Kidney tubule cell (primary cell): ENCODE measurements at regions not wholly inside any gene's neighbourhood (a gene's known extent, or its start where the extent isn't known, plus 50 kb on each side); places are given as distances from the start of the nearest gene placed in this dataset.
A peak's percentile ranks its signal among the peaks of the same experiment; 100 is the strongest.
"Not testable (repeated sequence)": the region's sequence is repeated elsewhere in the genome, so short reads cannot be mapped to it uniquely, and the experiment has no call there.

Experiments
- DNase-seq: peaks from one replicate; pipeline ENCODE4 v3.0.0-alpha.2; 2018; ENCODE audit warnings: low spot score

DNA sequence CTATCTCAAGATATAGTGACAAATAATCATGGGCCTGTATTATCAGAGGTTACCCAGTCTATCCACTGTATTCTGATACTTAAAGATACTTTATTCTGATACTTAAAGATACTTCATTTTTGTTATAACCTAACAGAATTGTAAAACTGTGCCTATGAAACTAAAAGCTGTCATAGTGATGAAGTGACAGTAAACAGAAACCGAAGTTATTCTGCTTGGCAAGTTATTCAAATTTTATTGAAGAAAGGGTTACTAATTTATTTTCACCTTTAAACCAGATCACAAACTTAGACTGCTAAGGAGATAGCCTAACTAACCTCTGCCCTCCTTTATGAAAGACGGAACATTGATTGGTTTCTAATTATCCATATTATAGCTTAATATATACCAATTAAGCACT is 604.6 kb upstream of the IMPG1 start:
- DNase-seq = no peak

DNA sequence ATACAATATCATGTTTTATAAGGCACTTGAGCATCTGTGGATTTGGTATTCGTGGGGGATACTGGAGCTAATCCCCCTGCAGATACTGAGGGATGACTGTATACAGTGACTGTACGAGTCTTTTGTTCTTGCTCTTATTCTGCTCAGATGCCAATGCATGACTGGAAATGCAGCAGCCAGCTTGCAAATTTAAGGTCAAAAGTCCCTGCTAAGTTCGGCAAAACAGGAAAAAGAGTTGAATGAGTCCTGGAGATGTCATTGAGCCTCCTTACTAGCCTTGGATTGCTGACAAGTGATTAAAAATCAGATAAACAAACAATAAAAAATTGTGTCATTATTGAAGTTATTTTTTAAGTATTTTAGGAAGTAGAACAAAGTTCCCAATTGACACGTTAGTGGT is 599.3 kb upstream of the IMPG1 start:
- no peak for DNase-seq

DNA sequence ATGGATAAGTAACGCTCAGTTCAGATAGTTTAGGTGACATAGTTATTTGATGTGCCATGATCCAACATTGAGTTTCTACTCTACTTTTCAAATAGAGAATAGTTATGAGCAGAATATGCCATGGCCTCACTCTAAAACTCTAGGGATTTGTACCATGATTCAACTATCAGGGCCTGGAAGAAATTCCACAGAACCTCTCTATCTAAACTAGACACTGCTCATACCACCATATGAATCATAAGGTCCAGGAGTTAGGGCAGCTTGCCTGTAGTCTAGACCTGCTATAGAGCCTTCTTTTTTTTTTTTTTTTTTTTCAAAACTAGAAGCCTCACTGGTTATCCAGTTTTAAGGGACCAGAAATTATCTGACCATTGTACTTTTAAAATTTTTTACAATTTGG is 571.8 kb upstream of the IMPG1 start:
- no peak for DNase-seq

DNA sequence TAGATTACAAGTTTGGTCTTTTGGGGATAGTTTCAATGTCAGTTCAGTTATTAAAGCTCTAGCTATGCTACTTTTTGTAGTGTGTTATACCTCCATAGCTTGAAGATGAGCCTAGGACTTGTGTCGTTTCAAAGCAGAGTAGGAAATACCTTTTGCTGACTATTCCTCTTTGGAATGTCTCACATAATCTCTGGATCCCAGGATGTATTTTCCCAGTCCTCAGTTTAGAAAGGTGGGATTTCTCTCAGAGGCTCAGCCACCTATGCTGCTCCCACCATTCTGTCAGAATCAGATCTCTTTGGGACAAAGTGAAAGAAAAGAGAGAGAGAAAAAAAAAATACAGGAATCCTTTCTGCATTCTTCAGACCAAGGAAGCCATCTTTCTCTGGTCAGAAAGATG is 567.5 kb upstream of the IMPG1 start:
- no peak for DNase-seq

DNA sequence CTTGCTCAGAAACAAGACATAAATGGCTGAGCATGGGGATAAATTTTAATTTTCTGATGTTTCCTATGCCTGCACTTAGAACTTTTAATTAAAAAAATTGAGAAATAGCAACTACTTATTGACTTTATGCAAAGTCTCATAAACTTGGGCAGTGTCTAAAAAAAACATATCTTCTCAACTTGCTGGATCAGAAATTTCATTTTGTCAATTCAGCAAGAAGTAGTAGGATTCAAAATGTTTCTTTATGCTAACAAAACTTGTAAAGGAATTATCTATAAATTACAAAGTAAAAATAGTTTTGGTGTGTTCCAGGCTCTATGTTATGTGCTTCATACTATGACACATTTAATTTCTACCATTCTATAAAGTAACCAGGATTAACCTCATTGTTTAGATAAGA is 562.2 kb upstream of the IMPG1 start:
- no peak for DNase-seq

DNA sequence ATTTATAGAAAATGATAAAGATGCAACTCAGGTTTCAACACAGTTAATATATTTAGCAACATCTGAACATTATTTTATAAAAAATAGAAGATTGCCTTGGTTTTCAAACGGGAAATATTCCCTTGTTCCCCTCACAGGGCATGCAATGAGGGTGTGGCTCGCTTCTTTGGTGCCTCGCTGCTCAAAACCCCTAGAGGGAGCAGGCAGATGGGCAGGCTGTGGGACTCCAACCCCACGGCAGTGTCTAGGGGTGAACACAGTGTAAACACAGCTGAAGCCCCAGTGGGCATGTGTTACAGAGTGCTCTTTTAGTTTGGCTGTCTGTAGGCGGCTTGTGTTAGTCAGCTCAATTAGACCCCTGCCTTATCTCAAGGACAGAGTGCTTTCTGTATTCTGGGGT is 560.8 kb upstream of the IMPG1 start:
- no peak for DNase-seq

DNA sequence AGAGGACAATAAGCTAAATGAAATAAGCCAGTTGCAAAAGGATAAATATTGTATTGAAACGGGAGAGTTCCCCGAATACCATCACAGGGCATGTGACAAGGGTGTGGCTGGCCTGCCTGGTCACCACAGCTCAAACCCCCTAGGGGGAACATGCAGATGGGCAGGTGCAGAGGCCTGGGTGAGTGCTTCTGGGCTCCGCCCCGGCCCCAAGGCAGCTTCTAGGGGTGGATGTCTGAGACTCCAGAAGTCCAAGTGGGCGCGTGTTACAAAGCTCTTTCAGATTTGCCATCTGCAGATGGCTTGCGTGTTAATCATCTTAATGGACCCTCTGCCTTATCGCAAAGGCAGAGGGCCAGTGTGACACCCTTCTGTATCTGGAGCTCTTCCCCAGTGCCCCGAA is 559.2 kb upstream of the IMPG1 start:
- no peak for DNase-seq

DNA sequence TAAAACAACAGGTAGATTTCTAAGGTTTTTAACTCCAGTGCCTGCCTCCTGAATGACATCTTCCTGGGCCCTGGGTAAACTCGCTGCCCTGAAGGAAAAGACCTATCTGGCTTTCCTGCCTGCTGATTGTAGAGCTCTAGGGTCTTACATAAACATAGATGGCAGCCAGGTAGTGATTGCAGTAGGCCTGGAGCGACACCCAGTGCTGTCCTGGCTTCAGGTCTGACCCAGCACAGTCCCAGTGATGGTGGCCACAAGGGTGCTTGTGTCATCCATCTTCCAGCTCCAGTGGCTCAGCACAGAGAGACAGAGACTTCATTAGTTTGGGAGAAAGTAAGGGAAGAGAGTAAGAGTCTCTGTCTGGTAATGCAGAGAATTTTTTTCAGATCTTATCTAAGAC is 542.9 kb upstream of the IMPG1 start:
- DNase-seq = no peak

DNA sequence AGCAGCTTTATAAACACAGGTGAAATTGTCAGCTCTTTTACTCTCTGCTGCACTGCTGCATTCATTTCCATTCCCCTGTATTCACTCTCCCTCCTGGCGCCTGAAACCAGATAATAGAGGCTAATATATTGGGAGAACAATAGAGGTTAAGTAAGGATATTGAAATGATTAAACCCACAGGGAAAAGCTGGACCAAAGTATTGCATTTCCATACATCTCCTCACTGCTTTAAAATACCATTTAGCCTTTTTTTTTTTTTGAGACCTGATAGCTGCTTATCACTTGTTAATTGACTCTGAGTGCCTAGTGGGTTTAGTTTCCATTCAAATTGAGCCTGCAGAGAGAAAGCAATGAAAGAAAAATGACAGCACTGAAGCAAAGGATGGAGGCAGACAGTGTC is 540.5 kb upstream of the IMPG1 start:
- no peak for DNase-seq

DNA sequence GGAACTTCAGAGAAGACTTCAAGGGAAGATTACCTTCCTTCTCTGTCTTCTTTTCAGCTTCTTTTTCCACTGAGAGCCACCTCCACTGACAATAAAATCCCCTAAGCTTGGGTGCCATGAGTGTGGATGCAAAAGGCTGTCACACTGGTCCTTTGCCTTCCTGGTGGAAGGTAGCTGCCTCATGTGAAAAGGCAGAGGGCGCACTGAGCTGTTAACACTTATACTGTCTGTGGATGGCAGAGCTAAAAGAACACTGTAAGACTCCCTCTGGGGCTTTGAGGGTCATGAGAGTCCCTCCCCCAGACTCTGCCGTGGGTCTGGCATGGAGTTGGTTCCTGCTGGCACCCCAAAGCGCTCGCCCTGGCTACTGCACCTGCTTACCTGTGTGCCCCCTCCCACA is 536.7 kb upstream of the IMPG1 start:
- no peak for DNase-seq

DNA sequence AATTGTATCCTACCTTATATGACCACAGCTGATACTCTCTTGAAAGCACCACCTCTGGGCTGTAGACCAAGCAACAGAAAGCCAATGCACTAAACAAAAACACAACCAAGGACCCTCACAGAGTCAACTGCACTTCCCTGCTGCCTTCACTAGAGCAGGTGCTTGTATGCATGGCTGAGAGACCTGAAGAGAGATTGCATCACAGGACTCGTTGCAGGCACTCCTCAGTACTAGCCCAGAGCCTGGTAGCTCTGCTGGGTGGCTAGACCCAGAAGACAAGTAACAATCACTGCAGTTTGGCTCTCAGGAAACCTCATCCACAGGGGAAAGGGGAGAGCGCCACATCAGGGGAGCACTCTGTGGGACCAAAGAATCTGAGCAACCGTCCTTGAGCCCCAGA is 521.6 kb upstream of the IMPG1 start:
- DNase-seq = no peak

DNA sequence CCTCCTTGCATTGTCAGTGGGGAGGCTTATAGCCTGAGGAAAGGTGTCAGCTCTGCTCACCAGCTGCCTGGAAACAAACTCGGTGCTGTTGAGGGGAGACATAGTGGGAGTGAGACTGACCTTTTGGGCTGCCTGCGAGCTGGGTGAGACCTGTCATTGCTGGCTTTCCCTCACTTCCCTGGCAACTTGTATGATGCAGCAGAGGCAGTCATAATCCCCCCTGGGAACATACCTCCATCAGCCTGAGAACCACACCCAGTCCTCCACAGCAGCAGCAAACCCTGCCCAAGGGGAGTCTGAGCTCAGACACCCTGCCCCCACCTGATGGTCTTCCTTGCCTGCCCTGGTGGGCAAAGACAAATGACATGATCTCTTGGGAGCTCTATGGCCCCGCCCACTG is 521.2 kb upstream of the IMPG1 start:
- DNase-seq = no peak

DNA sequence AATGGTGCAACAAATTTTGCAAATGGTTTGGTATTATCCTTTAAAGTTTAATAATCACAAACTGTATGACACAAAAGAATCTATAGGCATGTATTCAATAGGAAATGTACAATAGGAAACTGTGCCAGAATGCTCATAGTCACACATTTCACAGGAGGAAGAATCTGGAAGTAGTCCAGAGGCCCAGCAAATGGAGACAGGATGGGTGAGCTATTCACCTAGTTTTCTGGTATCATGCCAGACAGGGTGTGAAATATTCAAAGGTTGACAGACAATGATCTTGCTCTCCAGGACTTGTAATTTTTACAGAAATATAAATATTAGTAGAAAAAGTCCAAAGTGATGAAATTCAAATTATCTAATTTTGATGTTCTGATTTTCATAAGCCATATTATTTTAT is 520.1 kb upstream of the IMPG1 start:
- DNase-seq = no peak

DNA sequence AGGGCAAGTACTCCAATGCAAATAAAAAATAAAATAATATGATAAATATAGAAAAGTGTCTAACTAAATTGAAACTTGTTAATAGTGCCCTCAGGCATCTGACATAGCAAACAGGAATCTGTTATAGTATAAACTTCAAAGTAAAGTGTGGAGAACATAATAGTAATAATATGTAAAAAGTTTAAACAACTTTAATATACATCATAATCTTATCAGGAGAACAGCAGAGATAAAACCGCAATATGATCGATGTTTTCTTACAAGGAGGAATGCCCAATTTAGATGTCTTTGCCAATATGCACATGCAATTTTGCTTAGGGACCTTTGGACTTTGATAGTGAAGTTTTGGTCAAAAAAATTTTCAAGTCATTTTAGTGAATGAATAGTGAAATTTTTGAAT is 514.8 kb upstream of the IMPG1 start:
- DNase-seq = no peak

DNA sequence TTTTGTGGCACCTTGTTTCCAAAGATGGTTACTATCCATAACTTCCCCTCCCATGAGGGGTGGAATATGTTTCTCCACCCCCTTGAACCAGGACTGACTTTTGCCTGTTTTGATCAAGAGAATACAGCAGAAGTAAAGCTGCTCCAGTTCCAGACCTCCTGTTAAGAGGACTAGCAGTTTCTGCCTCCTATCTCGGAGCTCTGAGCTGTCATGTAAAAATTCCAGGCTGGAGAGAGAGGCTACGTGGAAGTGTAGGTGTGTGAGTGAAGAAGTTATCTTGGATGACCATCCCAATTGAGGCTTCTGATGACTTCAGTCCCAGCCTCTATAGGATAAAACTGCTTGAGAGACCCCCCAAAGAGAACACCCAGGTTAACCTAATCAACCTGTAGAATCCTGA is 511.7 kb upstream of the IMPG1 start:
- DNase-seq = no peak

DNA sequence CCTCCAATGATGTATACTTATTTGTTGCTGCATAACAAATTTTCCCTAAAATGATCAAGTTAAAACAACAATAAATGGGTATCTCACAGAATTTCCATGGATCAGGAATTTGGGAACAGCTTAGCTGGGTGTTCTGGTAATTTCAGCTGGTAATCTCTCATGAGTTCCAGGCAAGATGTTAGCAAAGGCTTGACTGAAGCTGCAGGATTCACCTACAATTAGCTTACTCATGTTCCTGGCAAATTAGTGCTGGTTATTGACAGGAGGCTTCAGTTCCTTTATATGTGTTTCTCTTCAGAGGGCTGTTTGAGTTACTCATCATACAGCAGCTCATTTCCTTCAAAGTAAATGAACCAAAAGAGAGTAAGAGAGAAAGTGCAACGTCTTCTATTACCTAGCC is 506.3 kb upstream of the IMPG1 start:
- peak; percentile 8 for DNase-seq

DNA sequence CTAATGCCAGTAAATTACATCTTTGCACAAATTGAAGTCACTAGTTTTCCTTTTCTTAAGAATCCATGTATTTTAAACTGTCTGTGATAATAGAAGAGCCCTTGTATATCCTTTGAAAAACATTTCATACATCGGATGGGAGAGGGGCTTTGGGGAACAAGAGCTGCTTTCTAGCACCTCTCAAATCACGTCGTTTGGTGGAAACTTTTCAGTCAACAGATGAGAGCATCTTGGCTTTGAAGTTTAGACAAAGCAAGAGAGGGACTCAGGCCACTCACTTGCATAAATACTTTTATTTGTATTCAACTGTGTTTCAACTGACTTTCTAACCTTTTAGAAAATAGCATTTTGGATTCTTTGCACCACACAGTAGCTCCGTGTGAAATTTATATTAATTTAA is 502.3 kb upstream of the IMPG1 start:
- DNase-seq = no peak

DNA sequence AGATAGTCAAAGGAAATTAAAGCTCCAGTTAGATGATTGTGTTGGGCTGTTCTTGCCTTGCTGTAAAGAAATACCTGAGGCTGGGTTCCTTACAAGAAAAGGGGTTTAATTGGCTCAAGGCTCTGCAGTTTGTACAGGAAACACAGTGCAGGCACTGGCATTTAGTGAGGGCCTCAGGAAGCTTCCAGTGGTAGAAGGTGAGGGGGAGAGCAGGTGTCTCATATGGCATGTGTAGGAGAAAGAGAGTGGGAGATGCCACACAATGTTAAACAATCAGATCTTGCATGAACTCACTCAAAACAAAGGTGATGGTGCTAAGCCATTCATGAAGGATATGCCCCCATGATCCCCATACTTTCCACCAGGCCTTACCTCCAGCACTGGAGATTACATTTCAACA is 493.5 kb upstream of the IMPG1 start:
- no peak for DNase-seq

DNA sequence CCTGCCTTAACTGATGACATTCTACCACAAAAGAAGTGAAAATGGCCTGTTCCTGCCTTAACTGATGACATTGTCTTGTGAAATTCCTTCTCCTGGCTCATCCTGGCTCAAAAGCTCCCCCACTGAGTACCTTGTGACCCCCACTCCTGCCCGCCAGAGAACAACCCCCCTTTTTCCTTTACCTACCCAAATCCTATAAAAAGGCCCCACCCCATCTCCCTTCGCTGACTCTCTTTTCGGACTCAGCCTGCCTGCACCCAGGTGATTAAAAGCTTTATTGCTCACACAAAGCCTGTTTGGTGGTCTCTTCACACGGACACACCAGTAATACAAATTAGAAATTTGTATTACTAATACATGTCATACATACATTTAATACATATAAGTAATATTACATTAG is 489.9 kb upstream of the IMPG1 start:
- not testable (repeated sequence) for DNase-seq

DNA sequence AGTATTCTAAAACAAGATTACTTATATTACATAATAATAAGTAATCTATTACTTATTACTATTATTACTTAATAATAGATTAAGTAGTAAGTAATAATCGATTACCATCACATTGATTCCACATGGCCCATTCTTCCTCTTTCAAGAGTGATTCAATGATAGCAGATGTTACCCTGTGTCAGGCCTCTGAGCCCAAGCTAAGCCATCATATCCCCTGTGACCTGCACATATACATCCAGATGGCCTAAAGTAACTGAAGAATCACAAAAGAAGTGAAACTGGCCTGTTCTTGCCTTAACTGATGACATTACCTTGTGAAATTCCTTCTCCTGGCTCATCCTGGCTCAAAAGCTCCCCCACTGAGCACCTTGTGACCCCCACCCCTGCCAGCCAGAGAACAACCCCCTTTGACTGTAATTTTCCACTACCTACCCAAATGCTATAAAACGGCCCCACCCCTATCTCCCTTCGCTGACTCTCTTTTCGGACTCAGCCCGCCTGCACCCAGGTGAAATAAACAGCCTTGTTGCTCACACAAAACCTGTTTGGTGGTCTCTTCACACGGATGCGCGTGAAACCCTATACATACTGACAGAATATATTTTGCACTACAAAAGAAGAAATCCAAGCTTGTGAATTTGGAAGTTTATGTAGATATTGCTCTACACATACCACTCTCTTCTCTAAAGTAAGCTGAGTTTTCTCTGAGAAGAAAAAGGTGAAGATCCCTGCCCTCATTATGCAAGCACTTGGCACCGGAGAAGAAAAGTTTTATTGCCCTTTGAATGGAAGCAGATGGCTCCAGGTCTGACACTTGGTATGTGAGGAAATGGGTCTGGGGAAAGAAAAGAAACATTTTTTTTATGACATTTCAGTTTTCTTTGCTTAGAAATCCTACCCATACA is 488.6 kb upstream of the IMPG1 start:
- DNase-seq = not testable (repeated sequence)

DNA sequence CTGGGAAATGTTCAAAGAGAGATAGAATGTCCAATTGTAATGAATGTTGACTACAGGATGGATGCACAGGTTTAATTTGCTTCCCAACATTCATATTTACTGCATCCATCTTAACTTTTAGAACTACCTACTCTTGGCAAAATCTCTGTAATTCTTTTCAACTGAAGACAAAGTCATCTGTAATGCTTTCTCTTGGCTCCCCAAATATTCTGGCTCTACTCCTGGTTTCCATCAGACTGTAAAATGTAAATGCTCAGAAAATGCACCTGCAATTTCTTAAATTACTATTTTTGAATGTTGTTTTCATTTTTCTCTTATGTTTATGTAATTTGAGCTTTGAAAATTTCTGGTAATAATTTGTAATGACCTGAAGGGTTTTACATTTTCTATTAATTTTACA is 480.8 kb upstream of the IMPG1 start:
- DNase-seq = no peak

DNA sequence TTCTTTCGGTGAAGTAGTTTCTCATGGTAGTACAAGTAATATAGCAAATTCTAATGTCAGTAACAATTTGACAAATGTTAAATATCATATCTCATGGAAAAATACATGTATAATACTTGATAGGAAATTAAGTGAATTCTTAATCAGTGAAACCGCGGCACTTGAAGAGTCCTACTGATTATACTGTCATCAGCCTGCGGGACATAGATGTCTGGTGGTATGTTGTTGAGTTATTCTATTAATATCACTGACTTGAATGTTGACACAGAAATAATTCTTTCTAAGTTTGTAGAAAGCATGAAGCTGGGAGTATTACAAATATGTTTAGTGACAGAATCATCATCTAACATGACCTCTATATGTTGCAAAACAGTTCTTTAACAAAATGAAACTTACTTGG is 479.8 kb upstream of the IMPG1 start:
- no peak for DNase-seq

DNA sequence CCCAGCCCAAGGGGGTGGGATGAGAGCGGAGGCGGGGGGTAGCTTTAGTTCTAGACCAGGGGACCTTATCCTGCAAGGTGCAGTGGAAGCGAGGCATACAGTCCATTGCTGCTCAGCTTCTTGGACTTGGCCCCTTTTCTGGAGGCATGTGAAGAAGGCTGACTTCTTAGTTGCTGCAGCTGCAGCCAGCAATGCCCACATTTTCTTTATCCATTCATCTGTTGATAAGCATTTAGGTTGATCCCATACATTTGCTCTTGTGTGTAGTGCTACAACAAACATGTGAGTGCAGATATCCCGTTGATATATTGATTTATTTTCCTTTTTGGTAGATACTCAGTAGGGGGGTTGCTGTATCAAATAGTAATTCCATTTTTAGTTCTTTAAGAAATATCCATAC is 461.2 kb upstream of the IMPG1 start:
- no peak for DNase-seq

DNA sequence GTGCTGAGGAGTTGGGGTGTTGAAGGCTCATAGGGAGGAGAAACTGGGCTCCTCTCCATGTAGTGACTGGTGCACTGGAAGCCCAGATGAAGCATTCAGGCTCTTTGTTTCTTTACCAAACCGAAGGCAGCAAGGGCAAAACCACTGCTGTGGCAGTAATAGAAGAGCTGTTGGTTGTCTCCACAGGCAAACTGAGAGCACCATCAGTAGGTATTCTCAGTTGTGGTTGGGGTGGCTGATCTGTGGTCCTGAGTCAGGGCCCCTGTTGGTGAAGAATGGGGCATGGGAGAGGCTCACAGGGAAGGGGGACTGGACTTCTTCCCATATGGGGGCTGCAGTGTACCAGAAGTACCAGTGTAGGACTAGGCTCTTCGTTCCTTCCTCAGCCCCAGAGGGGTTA is 460.2 kb upstream of the IMPG1 start:
- DNase-seq = no peak
